HEK293 (cell line): ENCODE measurements at regions not wholly inside any gene's neighbourhood (a gene's known extent, or its start where the extent isn't known, plus 50 kb on each side); places are given as distances from the start of the nearest gene placed in this dataset.

Source experiments
- ATF2 ChIP-seq: fragments of 450-650 bp; formaldehyde crosslinking; IDR thresholded peaks from 2 replicates; pipeline ENCODE4 v1.5.1; 2016; ENCODE audit warnings: missing biosample characterization, missing genetic modification characterization, low read depth
- CTCF ChIP-seq: fragments of 450-650 bp; formaldehyde crosslinking; IDR thresholded peaks from 2 replicates; pipeline ENCODE4 v1.5.1; 2016; ENCODE audit warnings: missing biosample characterization, missing genetic modification characterization
- KLF16 ChIP-seq: fragments of 450-650 bp; formaldehyde crosslinking; IDR thresholded peaks from 2 replicates; pipeline ENCODE4 v1.5.1; 2017; ENCODE audit warnings: missing biosample characterization, missing genetic modification characterization
- YY1 ChIP-seq: fragments of 450-650 bp; formaldehyde crosslinking; IDR thresholded peaks from 2 replicates; pipeline ENCODE4 v1.5.1; 2018; ENCODE audit warnings: missing biosample characterization, missing genetic modification characterization
- ZBTB21 ChIP-seq: fragments of 450-650 bp; formaldehyde crosslinking; IDR thresholded peaks from 2 replicates; pipeline ENCODE4 v1.5.1; 2017; ENCODE audit warnings: missing biosample characterization, missing genetic modification characterization
- ZFP3 ChIP-seq: fragments of 450-650 bp; formaldehyde crosslinking; IDR thresholded peaks from 2 replicates; pipeline ENCODE4 v1.5.1; 2016; ENCODE audit warnings: low read depth, missing biosample characterization, missing genetic modification characterization
- ZNF221 ChIP-seq: fragments of 450-650 bp; formaldehyde crosslinking; IDR thresholded peaks from 2 replicates; pipeline ENCODE4 v1.5.1; 2017; ENCODE audit warnings: missing biosample characterization, missing genetic modification characterization, borderline replicate concordance
- ZNF24 ChIP-seq: fragments of 450-650 bp; formaldehyde crosslinking; IDR thresholded peaks from 2 replicates; pipeline ENCODE4 v1.5.1; 2016; ENCODE audit warnings: missing biosample characterization, missing genetic modification characterization
- ZNF529 ChIP-seq: fragments of 450-650 bp; formaldehyde crosslinking; IDR thresholded peaks from 2 replicates; pipeline ENCODE4 v1.5.1; 2017; ENCODE audit warnings: missing genetic modification characterization, missing biosample characterization; ENCODE audit not compliant: insufficient replicate concordance
- ZNF639 ChIP-seq: fragments of 450-650 bp; formaldehyde crosslinking; IDR thresholded peaks from 2 replicates; pipeline ENCODE4 v1.5.1; 2016; ENCODE audit warnings: missing biosample characterization, missing genetic modification characterization
- ZNF660 ChIP-seq: fragments of 450-650 bp; IDR thresholded peaks from 2 replicates; pipeline ENCODE4 v1.5.1; 2018; ENCODE audit warnings: missing biosample characterization, mild to moderate bottlenecking, missing genetic modification characterization

- TF ChIP-seq CTCF = no peak
- no peak for TF ChIP-seq YY1 (tag by site-specific recombination)
- no peak for TF ChIP-seq ZNF221 (tag by site-specific recombination)
- TF ChIP-seq KLF16 (tag by site-specific recombination) = no peak
- no peak for TF ChIP-seq ZNF529 (tag by site-specific recombination)
- TF ChIP-seq ZFP3 = no peak
- no peak for TF ChIP-seq ATF2 (tag by site-specific recombination)
- no peak for TF ChIP-seq ZNF24
- no peak for TF ChIP-seq ZBTB21 (tag by site-specific recombination)
- no peak for TF ChIP-seq ZNF639 (tag by site-specific recombination)
- no peak for TF ChIP-seq ZNF660 (tag by site-specific recombination)
These were observed 665.5 kb downstream of the USP25 start for GRCh38 chr21:16395285-16395684.
